Effector CD4-positive, alpha-beta T cell (primary cell): ENCODE measurements at regions not wholly inside any gene's neighbourhood (a gene's known extent, or its start where the extent isn't known, plus 50 kb on each side); places are given as distances from the start of the nearest gene placed in this dataset.
"Not testable (repeated sequence)": the region's sequence is repeated elsewhere in the genome, so short reads cannot be mapped to it uniquely, and the experiment has no call there.

Experiments
- DNase-seq: peaks from one replicate; pipeline ENCODE4 v3.0.0-alpha.2; 2020

DNA sequence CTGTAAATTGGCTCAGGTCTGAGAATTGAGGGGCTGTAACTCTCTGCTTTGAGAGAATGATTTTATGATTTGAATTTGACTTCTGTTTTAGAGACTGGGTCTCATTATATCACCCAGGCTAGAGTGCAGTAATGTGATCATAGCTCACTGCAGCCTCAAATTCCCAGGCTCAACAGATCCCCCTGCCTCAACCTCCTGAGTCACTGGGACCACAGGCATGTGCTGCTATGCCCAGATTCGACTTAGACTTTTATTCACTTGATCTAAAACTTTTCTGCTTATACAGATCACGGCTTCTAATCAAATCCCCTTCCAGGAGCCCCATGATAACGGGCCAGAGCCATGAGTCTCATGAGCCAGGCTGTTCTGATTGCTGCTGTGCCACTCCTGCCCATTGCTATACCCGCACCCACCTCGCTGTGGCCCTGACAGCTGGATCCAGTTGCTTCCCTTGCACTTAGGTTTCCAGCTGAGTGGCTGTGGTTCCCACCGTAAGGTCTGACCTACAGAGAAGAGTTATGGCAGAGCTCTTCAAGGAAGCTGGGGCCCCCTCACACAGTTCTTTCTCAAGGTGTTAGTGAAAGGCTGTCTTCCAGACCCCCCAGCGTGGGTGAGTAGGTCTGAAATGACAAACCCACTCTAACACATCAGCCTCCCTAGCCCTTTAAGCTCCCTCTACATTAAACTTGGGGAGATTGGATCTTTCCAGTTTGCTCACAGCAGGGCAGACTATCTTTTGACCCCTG lies 251.2 kb upstream of the SGCG start:
- no peak for DNase-seq

DNA sequence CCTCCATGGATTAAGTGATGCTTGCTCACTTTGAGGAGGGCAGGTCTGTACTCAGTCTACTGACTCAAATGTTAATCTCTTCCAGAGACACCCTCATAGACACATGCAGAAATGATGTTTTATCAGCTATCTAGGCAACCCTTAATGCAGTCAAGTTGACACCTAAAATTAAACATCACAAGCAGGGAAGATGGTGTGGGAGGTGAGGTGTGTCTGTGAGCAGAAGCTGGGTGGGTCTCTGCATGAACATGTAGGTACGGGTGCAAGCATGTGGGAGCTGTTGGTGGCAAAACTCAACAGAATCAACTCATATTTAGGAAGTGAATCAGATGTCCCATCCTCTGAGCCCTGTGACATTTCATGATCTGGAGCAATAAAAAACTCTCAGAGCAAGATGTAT lies 249.2 kb upstream of the SGCG start:
- DNase-seq, result no peak

DNA sequence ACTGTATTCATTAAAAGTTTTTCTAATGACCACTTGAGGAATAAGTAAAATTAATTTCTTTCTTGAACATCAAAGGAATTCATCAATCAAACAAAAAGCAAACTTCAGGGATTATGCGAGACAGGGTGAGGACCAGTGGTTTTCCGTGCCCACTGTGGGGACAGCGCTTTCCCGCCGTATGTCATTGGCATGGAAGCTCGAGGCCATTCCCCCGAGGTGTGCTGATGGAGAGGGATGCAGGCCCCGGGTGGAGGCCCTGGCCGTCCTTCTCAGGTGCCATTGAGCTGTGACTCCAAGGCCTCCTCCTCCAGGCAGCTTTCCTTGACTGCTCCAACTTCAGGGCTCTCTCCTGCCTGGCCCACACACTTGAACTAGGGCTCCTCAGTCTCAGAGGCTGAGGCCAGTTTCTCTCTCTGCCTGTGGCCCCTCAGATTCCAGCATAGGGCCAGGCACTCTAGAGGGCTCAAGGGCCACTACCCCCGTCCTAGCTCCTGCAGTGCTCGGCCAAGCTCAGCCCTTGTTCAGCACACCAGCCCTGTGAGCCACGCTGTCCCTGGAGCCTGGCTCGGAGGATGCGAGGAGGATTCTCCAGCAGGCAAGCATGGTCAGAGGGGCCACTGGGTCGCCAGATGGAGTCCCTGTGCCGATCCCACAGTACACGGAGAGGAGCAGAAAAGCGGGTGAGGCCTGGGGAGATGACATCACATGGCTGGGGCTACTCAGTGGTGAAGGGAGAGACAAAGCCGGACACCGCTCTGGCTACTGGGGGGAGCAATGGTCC lies 248.0 kb upstream of the SGCG start:
- not testable (repeated sequence) for DNase-seq

DNA sequence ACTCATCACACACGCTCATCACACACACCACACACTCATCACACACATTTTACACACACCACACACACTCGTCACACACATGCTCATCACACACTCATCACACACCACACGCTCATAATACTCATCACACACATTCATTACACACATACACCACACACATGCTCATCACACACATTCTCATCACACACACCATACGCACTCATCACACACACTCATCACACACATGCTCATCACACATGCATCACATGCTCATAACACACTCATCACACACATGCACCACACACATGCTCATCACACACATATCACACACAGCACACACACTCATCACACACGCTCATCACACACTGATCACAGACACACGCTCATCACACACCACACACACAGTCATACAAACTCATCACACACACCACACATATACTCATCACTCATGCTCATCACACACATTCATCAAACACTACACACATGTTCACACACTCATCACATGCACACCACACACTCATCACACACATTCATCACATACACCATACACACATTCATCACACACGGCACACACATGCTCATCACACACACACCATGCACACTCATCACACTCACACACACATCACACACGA lies 247.1 kb upstream of the SGCG start:
- DNase-seq, result no peak

DNA sequence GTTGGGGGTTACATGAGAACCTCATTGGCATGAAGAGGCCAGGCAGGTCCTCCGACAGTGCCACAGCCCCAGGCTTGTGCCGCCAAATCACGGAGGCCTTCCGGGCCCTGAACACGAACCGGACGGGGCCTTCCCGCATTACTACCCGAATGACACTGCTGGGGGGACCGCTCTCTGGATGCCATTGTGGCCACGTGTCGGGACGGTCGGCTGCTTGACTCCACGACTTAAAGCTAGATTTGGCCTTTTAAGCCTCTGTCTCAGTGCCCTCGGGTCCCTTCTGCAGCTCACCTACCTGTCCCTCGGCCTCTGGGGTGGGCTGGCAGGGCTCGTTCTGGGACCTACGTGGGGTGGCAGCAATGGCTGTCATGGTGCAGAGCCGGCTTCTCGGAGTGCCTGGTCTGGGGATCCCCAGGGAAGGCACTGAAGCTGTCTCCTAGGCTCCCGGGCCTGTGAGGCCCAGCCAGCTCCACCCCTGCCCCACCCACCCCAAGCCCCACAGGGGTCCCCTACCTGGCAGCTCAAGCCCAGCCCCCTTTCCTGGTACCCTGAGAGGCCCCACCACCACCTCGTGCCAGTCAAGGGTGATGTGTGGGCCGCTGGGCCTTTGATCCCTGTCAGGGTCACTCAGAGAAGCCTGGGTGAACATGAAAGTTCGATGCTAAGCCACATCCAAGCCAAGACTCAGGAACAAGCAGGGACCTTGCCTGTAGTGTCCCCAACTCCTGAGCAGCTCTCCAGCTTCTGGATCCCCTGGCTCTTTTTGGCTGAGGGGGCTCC lies 245.8 kb upstream of the SGCG start:
- DNase-seq, result no peak

DNA sequence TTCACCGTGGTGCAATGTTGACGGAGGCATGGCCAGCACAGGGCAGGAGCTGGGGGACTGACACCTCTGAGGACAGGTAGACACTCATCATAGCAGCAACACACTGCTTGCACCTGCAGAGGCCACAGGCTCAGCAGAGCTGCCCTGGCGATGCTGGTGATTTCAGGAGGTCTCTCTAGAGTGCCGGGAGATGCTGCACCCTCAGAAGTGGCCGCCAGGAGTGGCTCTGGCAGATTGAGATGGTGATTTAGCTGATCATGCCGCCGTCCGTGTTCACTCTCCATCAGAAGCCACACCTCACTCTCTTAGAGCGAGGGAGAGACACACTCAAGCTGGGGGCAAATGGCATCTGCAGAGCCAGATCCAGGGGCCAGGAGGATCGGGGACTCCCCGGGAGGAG lies 244.6 kb upstream of the SGCG start:
- no peak for DNase-seq

DNA sequence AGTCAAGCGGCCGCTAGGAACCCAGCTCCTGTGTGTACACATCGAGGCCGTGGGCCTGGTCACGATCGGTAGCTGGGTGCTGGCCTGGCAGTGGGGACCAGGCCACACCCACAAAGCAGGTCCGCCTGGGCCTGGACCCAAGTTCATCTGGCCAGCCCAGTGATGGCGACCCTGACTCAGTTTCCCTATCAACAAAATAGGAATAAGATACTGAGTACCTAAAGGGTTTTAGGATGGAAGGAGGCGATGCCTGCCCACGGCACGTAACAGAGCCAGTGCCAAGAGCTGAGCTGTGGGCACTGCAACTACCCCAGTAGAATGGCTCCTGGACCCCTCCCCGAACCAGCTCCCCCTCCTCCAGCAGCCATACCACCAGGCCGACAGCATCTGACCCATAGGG lies 243.5 kb upstream of the SGCG start:
- DNase-seq, result no peak

DNA sequence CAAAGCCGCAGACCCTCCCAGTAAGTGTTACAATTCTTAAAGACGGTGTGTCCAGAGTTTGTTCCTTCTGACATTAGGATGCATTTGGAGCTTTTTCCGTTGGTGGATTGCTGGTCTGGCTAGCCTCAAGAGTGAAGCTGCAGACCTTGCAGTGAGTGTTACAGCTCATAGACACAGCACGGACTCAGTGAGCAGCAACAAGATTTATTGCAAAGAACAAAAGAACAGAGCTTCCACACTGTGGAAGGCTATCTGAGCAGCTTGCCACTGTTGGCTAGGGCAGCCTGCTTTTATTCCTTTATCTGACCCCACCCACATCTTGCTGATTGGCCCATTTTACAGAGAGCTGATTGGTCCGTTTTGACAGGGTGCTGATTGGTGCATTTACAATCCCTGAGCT lies 242.8 kb upstream of the SGCG start:
- no peak for DNase-seq

DNA sequence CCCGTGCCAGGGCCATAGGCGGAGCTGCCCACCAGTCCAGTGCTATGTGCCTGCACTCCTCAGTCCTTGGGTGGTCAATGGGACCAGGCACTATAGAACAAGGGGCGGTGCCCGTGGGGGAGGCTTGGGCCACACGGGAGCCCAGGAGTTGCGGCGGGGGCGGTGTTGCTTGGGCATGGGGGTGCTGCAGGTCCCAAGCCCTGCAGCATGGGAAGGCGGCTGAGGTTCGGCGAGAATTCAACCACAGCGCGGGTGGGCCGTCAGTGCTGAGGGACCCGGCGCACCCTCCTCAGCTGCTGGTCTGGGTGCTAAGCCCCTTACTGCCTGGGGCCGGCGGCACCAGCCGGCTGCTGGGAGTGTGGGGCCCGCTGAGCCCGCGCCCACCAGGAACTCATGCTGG lies 242.2 kb upstream of the SGCG start:
- no peak for DNase-seq

DNA sequence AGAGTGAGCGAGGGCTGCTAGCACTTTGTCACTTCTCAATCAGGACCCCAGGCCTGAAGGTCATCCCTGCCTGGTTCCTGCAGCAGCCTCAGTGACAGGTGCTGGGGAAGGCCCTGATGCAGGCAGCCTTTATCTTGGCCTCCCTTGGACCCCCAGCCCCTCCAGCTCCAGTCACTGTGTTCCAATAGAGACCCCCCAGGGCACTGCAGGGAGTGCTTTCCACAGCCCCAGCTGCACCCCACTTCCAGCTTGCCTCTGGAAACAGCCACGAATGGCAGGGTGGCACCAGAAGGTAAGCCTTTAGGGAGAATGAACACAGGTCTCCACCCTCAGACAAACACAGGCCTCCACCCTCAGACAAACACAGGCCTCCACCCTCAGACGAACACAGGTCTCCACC lies 241.6 kb upstream of the SGCG start:
- DNase-seq, result no peak

DNA sequence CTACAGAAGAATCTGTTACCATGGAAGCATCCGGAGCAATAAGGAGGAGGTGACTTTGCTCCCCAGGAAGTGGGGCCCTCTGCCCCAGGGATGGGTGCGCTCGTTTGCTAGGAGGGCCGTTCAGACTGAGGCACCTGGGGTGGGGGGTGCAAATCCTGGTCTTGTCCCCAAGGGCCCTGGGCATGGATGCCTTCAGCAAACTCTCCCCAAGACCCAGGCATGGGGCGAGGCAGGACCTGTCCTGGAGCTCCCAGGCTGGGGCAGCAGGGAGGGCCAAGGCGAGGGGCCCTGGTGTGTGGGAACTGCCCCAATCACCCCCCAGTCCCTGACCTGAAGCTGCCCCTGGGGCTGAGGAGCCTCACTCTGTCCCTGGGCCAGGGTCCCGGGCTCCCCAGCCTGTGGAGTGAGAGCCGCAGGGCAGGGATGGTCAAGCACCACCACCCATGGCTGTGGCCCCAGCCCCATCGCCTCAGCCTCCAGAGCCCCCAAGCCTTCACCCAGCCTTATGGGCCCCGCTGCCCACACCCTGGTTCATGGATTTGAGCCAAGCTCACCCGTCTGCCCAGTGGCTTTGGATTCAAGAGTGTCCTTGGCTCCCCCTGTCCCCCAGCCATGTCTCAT lies 240.6 kb upstream of the SGCG start:
- no peak for DNase-seq

DNA sequence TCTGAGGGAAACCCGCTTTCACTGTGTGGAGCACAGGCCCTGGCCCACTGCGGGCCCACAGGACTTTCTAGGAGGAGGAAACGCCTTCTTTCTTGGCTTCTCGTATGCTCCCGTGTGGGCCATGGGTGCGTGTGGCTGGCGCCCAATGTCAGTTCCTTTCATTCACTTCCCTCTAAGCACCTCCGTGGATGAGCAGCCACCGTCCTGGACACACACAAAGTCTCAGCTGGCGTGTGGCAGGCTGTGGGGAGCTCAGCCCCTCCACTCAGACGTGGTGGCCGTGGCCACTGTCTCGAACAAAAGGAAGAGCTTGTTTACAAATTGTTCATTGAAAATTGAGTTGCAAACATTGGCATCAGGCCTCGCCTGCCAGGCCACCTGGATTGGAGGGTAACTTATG lies 240.0 kb upstream of the SGCG start:
- DNase-seq, result no peak

DNA sequence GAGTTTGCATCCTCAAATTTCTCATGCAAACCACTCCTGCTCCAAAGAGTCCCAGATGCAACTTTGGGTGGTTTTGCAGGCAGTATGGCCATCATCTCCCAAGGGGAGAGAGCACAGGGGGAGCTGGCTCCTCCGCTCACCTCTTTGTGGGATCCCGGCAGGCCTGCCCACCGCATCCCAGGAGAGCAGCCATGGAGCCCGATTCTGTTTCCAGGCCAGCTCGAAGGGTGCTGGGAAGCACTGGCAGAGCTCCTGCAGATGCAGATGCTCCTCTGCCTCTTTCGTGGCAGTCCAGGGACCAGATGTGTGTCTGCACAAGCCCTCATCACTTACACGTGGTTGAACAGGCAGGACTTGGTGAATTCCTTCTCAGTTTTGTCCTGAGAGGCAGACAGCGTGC lies 239.3 kb upstream of the SGCG start:
- DNase-seq, result not testable (repeated sequence)

DNA sequence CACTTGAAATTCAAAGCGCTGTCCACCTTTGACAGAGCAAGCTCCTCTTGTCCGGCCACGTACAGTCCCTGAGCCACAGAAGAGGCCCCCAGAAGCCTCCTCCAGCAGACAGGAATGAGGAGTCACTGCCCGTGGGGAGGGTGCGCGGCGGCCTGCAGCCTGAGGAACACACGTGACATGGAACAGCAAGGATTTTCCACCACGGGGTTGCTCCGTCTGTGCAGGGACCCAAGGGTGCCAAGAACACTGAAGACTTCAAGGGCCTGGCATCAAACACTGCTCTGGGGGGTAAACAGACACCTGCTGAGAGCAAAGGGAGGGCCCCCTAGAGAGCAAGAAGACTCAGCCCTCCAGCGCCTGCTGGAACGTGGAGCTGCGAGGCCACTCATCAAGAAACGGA lies 237.9 kb upstream of the SGCG start:
- not testable (repeated sequence) for DNase-seq

DNA sequence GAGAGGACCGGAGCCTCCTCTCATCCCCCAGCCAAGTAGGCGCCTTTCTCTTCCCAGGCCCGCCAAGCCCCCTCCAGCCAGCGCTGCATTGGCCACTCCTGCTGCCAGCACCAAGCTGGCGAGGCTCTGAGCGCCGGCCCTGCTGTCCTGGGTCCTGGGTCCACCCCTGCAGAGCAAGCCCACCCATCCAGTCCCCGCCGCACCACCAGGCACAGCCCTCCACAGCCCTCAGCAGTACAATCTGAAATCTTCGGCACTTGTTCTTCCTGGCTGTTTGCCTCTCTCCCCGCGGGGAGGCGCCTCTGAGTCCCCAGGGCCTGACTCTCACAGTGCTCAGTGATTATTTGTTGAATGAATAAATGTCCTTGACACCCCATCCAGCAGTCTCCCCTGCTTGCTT lies 236.4 kb upstream of the SGCG start:
- DNase-seq, result no peak

DNA sequence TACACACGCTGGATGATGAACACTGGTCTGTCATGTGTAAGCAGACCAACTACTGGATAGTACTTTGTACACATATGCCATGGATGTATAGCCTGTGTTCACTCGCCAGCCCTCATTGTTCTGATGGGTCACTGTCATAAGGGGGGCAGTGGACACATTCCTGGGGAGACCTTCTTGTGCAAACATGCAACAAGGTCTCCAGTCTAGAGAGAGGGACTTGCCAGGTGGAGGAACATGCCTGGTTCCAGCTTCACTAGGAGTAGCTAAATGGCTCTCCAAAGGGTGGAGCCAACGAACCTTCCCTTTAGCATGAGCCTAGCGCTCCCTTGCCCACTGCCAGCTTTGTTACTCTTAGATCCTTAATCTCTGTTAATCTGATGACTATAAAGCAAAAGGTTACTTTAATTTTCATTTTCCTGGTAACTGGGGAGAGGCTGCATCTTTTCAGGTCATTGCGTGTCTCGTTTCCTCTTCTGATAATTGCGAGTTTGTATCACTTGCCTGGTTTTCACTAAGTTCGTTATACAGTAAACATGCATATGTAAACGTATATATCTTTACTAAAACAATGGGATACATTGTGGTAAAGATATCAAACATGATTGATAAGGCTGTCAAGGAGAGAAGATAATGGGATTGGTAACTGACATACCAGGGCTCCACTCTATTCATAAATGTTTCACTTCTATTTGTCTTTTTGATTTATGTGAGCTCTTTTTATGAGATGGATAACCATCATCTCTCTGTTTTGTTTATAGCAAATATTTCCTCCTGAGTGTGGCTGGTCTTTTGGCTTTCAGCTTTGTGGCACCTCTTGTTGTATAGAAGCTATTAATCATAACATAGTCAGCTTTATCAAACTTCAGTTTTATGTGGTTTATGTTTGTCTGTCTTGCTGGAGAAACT lies 235.2 kb upstream of the SGCG start:
- DNase-seq, result no peak

DNA sequence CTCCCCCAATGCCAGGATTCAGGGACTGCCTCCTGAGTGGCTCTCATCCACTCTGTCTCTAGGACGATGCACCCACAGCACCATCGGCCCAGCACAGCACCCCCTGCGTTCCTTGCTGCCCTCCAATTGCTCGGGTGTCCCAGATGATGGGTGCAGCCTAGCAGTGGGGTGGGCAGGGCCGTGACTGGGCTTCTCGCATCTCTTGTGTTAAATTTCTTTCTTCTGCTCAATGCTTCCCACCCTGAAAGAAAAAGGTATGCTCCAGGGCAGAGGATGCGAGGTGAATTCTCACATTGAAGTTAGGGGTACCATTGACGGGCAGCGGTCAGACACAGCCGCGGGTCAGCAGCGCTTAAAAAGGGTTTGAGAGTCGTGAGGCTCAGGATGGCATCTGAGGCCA lies 232.4 kb upstream of the SGCG start:
- DNase-seq, result no peak

DNA sequence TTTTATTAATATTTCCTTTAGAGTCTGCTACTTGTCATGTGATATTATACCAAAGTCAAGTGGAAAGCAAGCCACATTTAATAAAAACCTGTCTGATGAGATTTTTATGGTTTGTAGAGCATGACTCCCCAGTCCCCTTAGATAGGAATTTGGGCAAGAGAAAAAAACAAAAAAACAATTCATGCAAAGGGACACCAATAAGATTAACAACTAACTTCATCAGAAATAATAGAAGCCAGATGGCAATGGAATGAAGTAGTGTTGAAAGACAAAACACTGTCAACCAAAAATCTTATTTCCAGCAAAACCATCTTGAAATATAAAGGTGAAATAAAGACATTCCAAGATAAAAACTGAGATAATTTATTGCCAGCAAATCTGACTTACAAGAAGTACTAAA lies 228.8 kb upstream of the SGCG start:
- DNase-seq, result not testable (repeated sequence)

DNA sequence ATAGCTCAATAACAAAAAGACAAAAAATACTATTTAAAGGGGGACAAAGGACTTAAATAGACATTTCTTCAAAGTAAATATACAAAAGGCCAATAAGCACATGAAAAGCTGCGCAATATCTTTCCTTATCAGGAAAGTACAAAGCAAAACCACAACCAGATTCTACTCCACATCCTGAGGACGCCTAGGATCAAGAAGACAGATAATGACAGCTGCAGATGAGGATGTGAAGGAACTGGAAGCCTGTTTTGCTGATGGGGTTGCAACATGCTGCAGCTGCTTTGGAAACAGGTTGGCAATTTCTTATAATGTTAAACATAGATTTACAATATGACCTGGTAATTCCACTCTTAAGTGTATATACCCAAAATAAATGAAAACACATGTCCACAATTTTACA lies 225.6 kb upstream of the SGCG start:
- not testable (repeated sequence) for DNase-seq

DNA sequence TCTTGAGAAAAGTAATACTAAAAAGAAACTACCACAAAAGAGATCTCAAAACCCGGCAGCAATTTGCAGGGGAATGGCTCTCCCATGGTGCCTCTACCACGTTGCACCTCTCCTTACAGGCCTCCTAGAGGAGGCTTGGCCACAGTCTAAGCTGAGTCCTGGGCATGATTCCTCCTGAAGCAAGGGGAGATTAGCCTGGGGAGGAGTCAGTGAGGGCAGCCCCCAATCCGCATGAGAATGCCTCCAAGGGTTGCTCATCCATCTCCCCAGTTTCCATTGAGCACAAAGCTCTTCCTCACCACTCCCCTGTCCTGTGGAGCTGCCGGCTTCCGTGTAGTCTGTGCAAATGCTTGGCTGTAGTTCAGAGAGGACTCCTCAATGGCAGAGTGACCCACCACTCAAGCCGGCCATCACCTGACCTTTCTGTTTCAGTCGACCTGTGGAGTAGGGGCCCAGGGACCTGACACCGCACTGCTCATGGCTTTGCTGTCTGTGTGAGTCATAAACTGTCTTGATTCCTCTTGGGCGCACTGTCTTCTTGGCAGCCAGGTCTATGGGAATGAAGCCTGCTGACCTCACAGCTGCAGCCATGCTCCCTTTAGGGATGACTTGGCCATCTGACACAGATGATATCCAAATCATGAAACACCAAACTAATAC lies 224.2 kb upstream of the SGCG start:
- DNase-seq, result not testable (repeated sequence)

DNA sequence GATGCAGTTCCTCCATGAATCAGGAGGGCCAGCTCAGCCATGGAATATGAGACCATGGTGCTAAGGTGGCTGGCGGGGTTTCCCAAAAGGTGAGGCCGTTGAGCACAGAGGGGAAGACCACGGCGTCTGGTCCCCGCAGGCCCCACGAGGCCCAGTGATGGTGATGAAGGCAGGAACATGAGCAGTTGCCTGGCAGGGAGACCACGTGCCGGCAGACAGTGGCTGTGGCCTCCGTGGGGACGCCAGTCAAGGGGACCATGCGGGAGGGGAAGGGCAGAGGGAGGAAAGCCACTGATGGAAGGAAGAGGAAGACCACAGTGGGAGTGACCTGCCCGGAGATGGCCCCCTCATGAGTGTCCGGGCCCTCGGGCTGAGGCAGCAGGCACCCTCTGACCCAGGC lies 220.9 kb upstream of the SGCG start:
- DNase-seq, result not testable (repeated sequence)
